ENCODE measurements at regions not wholly inside any gene's neighbourhood (a gene's known extent, or its start where the extent isn't known, plus 50 kb on each side); places are given as distances from the start of the nearest gene placed in this dataset.

- TF ChIP-seq FOSL2 (IDR thresholded peaks at IDR 0.05), result no peak
- no peak for TF ChIP-seq FOSL2 (CRISPR knock-in tag; IDR thresholded peaks at IDR 0.05)
- TF ChIP-seq, protein P1, sequence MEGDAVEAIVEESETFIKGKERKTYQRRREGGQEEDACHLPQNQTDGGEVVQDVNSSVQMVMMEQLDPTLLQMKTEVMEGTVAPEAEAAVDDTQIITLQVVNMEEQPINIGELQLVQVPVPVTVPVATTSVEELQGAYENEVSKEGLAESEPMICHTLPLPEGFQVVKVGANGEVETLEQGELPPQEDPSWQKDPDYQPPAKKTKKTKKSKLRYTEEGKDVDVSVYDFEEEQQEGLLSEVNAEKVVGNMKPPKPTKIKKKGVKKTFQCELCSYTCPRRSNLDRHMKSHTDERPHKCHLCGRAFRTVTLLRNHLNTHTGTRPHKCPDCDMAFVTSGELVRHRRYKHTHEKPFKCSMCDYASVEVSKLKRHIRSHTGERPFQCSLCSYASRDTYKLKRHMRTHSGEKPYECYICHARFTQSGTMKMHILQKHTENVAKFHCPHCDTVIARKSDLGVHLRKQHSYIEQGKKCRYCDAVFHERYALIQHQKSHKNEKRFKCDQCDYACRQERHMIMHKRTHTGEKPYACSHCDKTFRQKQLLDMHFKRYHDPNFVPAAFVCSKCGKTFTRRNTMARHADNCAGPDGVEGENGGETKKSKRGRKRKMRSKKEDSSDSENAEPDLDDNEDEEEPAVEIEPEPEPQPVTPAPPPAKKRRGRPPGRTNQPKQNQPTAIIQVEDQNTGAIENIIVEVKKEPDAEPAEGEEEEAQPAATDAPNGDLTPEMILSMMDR (IDR thresholded peaks at IDR 0.05), result no peak
- TF ChIP-seq SMC3 (IDR thresholded peaks at IDR 0.05), result no peak
- no peak for TF ChIP-seq EP300 (IDR thresholded peaks at IDR 0.05)
These were observed 335.2 kb downstream of the UBE2NL start for GRCh38 chrX:144219035-144219434.

All from A549 (cell line).